ENCODE measurements at regions not wholly inside any gene's neighbourhood (a gene's known extent, or its start where the extent isn't known, plus 50 kb on each side); places are given as distances from the start of the nearest gene placed in this dataset.

GRCh38 chr16:72406390-72406789, 234.4 kb upstream of the PMFBP1 start:
- Mint-ChIP-seq H3K4me3 (no peak overlapping the region), H3K9me3 (no peaks in the 10 kb centered on the region)

GRCh38 chr16:72404299-72404698, 232.3 kb upstream of the PMFBP1 start:
- Mint-ChIP-seq H3K4me3 (no peak overlapping the region), H3K9me3 (no peaks in the 10 kb centered on the region), H3K4me1 (no peaks in the 10 kb centered on the region), H3K36me3 (no peaks in the 10 kb centered on the region), H3K27ac (no peak overlapping the region), H3K27me3 (peaks cover 1% of the 10 kb centered on the region)

More at GRCh38 chr16:72406390-72406789, 234.4 kb upstream of the PMFBP1 start:
- Mint-ChIP-seq H3K36me3 (no peaks in the 10 kb centered on the region), H3K27me3 (peaks cover 1% of the 10 kb centered on the region), H3K27ac (no peak overlapping the region), H3K4me1 (no peaks in the 10 kb centered on the region)

- H3K27me3 Mint-ChIP-seq = peaks cover 1% of the 10 kb centered on the region
- H3K27ac Mint-ChIP-seq = no peak overlapping the region
- H3K4me3 Mint-ChIP-seq = no peak overlapping the region
- no peaks in the 10 kb centered on the region for H3K36me3 Mint-ChIP-seq
- no peaks in the 10 kb centered on the region for H3K4me1 Mint-ChIP-seq
- no peaks in the 10 kb centered on the region for H3K9me3 Mint-ChIP-seq
These were observed 229.1 kb upstream of the PMFBP1 start for GRCh38 chr16:72401084-72401361.

GRCh38 chr16:72400257-72401083, 228.5 kb upstream of the PMFBP1 start:
- H3K27me3 Mint-ChIP-seq = peaks cover 1% of the 10 kb centered on the region
- no peaks in the 10 kb centered on the region for H3K36me3 Mint-ChIP-seq
- no peak overlapping the region for H3K27ac Mint-ChIP-seq
- no peaks in the 10 kb centered on the region for H3K4me1 Mint-ChIP-seq
- H3K9me3 Mint-ChIP-seq = no peaks in the 10 kb centered on the region
- H3K4me3 Mint-ChIP-seq = no peak overlapping the region

- Mint-ChIP-seq H3K4me1 (no peaks in the 10 kb centered on the region), H3K27ac (no peak overlapping the region), H3K36me3 (no peaks in the 10 kb centered on the region), H3K4me3 (no peak overlapping the region), H3K9me3 (peaks cover 1% of the 10 kb centered on the region), H3K27me3 (peaks cover 1% of the 10 kb centered on the region)
These were observed 227.9 kb upstream of the PMFBP1 start for GRCh38 chr16:72399811-72400210.

- Mint-ChIP-seq H3K27me3 (peaks cover 1% of the 10 kb centered on the region), H3K9me3 (peaks cover 14% of the 10 kb centered on the region), H3K36me3 (peaks cover 2% of the 10 kb centered on the region), H3K4me1 (no peaks in the 10 kb centered on the region), H3K4me3 (no peak overlapping the region), H3K27ac (no peak overlapping the region)
These were observed 225.9 kb upstream of the PMFBP1 start for GRCh38 chr16:72397876-72398275.

- Mint-ChIP-seq H3K27ac (no peak overlapping the region), H3K4me1 (no peaks in the 10 kb centered on the region), H3K4me3 (no peak overlapping the region), H3K9me3 (peaks cover 14% of the 10 kb centered on the region), H3K27me3 (peaks cover 1% of the 10 kb centered on the region), H3K36me3 (peaks cover 2% of the 10 kb centered on the region)
These were observed 222.6 kb upstream of the PMFBP1 start for GRCh38 chr16:72394526-72394925.

- Mint-ChIP-seq H3K36me3 (peaks cover 7% of the 10 kb centered on the region), H3K9me3 (peaks cover 13% of the 10 kb centered on the region)
These were observed 217.8 kb upstream of the PMFBP1 start for GRCh38 chr16:72389791-72390190.

GRCh38 chr16:72388007-72388406, 216.1 kb upstream of the PMFBP1 start:
- no peak overlapping the region for H3K27ac Mint-ChIP-seq
- H3K4me3 Mint-ChIP-seq = no peak overlapping the region
- H3K27me3 Mint-ChIP-seq = no peaks in the 10 kb centered on the region
- no peaks in the 10 kb centered on the region for H3K4me1 Mint-ChIP-seq
- no peaks in the 10 kb centered on the region for H3K9me3 Mint-ChIP-seq
- H3K36me3 Mint-ChIP-seq = peaks cover 6% of the 10 kb centered on the region

More at GRCh38 chr16:72389791-72390190, 217.8 kb upstream of the PMFBP1 start:
- no peak overlapping the region for H3K4me3 Mint-ChIP-seq
- H3K27ac Mint-ChIP-seq = no peak overlapping the region
- no peaks in the 10 kb centered on the region for H3K4me1 Mint-ChIP-seq
- no peaks in the 10 kb centered on the region for H3K27me3 Mint-ChIP-seq

- Mint-ChIP-seq H3K4me3 (no peak overlapping the region), H3K27me3 (no peaks in the 10 kb centered on the region), H3K4me1 (no peaks in the 10 kb centered on the region), H3K9me3 (peaks cover 6% of the 10 kb centered on the region), H3K27ac (no peak overlapping the region), H3K36me3 (peaks cover 9% of the 10 kb centered on the region)
These were observed 212.7 kb upstream of the PMFBP1 start for GRCh38 chr16:72384651-72385050.

GRCh38 chr16:72380283-72380682, 208.3 kb upstream of the PMFBP1 start:
- no peaks in the 10 kb centered on the region for H3K27me3 Mint-ChIP-seq
- no peaks in the 10 kb centered on the region for H3K4me1 Mint-ChIP-seq
- no peak overlapping the region for H3K27ac Mint-ChIP-seq
- H3K9me3 Mint-ChIP-seq = peaks cover 6% of the 10 kb centered on the region
- H3K36me3 Mint-ChIP-seq = peaks cover 3% of the 10 kb centered on the region
- no peak overlapping the region for H3K4me3 Mint-ChIP-seq

GRCh38 chr16:72373201-72373600, 201.2 kb upstream of the PMFBP1 start:
- Mint-ChIP-seq H3K36me3 (no peaks in the 10 kb centered on the region), H3K4me1 (no peaks in the 10 kb centered on the region), H3K27me3 (no peaks in the 10 kb centered on the region), H3K27ac (no peak overlapping the region), H3K9me3 (no peaks in the 10 kb centered on the region), H3K4me3 (no peak overlapping the region)

- Mint-ChIP-seq H3K4me1 (no peaks in the 10 kb centered on the region), H3K36me3 (peaks cover 2% of the 10 kb centered on the region), H3K27me3 (no peaks in the 10 kb centered on the region), H3K4me3 (no peak overlapping the region), H3K9me3 (no peaks in the 10 kb centered on the region), H3K27ac (no peak overlapping the region)
These were observed 200.4 kb upstream of the PMFBP1 start for GRCh38 chr16:72372087-72373045.

- Mint-ChIP-seq H3K27ac (no peak overlapping the region), H3K27me3 (no peaks in the 10 kb centered on the region), H3K4me1 (no peaks in the 10 kb centered on the region), H3K4me3 (no peak overlapping the region), H3K36me3 (peaks cover 2% of the 10 kb centered on the region), H3K9me3 (no peaks in the 10 kb centered on the region)
These were observed 199.5 kb upstream of the PMFBP1 start for GRCh38 chr16:72371307-72372086.

- no peaks in the 10 kb centered on the region for H3K27me3 Mint-ChIP-seq
- H3K36me3 Mint-ChIP-seq = peaks cover 2% of the 10 kb centered on the region
- no peak overlapping the region for H3K27ac Mint-ChIP-seq
- H3K9me3 Mint-ChIP-seq = no peaks in the 10 kb centered on the region
- H3K4me3 Mint-ChIP-seq = no peak overlapping the region
- no peaks in the 10 kb centered on the region for H3K4me1 Mint-ChIP-seq
These were observed 197.3 kb upstream of the PMFBP1 start for GRCh38 chr16:72369274-72369673.
